ENCODE measurements at regions not wholly inside any gene's neighbourhood (a gene's known extent, or its start where the extent isn't known, plus 50 kb on each side); places are given as distances from the start of the nearest gene placed in this dataset.

DNA sequence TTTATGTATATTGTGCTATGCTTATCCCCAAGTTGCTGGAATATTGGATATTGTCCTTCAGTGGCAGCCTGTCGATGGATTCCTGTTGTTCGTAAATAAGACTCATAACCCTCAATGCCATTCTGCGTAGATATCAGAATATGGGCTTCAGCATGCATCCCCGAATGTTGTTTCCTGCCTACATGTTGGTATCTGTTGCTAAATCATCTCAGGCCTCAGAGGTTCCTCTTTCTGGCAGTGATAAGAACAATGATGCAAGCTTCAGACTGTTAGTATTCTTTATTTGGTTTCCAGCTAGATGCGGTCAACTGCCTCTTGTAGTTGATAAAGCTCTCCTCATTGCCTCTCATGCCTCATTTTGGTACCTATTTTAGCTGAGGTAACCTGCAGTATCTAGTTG, 2082.6 kb downstream of the MRPL39 start:
- no peak for TF ChIP-seq ZNF830 (tag by site-specific recombination; IDR thresholded peaks at IDR 0.05; ENCODE audit: low read depth)
- TF ChIP-seq, protein P1, sequence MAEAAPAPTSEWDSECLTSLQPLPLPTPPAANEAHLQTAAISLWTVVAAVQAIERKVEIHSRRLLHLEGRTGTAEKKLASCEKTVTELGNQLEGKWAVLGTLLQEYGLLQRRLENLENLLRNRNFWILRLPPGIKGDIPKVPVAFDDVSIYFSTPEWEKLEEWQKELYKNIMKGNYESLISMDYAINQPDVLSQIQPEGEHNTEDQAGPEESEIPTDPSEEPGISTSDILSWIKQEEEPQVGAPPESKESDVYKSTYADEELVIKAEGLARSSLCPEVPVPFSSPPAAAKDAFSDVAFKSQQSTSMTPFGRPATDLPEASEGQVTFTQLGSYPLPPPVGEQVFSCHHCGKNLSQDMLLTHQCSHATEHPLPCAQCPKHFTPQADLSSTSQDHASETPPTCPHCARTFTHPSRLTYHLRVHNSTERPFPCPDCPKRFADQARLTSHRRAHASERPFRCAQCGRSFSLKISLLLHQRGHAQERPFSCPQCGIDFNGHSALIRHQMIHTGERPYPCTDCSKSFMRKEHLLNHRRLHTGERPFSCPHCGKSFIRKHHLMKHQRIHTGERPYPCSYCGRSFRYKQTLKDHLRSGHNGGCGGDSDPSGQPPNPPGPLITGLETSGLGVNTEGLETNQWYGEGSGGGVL (tag by site-specific recombination; IDR thresholded peaks at IDR 0.05) = no peak
- TF ChIP-seq, protein P2, sequence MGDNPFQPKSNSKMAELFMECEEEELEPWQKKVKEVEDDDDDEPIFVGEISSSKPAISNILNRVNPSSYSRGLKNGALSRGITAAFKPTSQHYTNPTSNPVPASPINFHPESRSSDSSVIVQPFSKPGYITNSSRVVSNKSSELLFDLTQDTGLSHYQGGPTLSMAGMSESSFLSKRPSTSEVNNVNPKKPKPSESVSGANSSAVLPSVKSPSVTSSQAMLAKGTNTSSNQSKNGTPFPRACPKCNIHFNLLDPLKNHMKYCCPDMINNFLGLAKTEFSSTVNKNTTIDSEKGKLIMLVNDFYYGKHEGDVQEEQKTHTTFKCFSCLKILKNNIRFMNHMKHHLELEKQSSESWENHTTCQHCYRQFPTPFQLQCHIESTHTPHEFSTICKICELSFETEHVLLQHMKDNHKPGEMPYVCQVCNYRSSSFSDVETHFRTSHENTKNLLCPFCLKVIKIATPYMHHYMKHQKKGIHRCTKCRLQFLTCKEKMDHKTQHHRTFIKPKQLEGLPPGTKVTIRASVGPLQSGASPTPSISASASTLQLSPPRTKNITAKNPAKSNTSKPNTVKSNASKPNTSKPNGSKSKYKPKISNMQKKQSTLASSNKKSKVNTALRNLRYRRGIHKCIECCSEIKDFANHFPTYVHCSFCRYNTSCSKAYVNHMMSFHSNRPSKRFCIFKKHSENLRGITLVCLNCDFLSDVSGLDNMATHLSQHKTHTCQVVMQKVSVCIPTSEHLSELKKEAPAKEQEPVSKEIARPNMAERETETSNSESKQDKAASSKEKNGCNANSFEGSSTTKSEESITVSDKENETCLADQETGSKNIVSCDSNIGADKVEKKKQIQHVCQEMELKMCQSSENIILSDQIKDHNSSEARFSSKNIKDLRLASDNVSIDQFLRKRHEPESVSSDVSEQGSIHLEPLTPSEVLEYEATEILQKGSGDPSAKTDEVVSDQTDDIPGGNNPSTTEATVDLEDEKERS (tag by site-specific recombination; IDR thresholded peaks at IDR 0.05) = no peak

Data from HEK293 (cell line).